Fibroblast of lung (primary cell): ENCODE measurements at regions not wholly inside any gene's neighbourhood (a gene's known extent, or its start where the extent isn't known, plus 50 kb on each side); places are given as distances from the start of the nearest gene placed in this dataset.

Experiments
- EZH2 ChIP-seq: IDR thresholded peaks from 2 replicates; pipeline ENCODE4 v1.5.1; 2012; ENCODE audit warnings: low read length, control low read depth, mild to moderate bottlenecking; ENCODE audit errors: missing control alignments
- TF ChIP-seq, protein P1 (sequence below), 2 donors: IDR thresholded peaks in 1 of 2; conservative IDR thresholded peaks in 1 of 2; 1 replicate in 1 of 2; 2 replicates in 1 of 2; pipeline ENCODE4 v1.5.1; 2011 to 2012; ENCODE audit warnings: low read length in 2 of 2, control low read depth in 1 of 2, inconsistent platforms in 1 of 2, low read depth in 1 of 2, mild to moderate bottlenecking in 1 of 2

DNA sequence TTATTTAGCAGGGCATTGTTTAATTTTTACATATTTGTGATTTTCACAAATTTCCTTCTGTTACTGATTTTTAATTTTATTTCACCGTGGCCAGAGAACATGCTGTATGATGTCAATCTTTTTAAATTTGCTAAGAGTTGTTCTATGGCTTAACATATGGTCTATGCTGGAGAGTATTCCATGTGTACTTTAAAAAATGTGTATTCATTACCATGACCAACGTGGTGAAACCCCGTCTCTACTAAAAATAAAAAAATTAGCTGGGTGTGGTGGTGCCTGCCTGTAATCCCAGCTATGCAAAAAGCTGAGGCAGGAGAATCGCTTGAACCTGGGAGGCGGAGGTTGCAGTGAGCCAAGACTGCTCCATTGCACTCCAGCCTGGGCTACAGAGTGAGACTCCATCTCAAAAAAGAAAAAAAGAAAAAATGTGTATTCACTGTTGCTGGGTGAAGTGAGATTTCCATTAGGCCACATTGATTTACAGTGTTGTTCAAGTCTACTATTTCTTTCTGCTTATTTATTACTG, 258.2 kb downstream of the EDEM1 start:
- TF ChIP-seq, protein P1, sequence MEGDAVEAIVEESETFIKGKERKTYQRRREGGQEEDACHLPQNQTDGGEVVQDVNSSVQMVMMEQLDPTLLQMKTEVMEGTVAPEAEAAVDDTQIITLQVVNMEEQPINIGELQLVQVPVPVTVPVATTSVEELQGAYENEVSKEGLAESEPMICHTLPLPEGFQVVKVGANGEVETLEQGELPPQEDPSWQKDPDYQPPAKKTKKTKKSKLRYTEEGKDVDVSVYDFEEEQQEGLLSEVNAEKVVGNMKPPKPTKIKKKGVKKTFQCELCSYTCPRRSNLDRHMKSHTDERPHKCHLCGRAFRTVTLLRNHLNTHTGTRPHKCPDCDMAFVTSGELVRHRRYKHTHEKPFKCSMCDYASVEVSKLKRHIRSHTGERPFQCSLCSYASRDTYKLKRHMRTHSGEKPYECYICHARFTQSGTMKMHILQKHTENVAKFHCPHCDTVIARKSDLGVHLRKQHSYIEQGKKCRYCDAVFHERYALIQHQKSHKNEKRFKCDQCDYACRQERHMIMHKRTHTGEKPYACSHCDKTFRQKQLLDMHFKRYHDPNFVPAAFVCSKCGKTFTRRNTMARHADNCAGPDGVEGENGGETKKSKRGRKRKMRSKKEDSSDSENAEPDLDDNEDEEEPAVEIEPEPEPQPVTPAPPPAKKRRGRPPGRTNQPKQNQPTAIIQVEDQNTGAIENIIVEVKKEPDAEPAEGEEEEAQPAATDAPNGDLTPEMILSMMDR (conservative IDR thresholded peaks at IDR 0.05 in 1 of 2, IDR thresholded peaks at IDR 0.05 in 1 of 2; ENCODE audit: low read depth in 1 of 2, low read length in 2 of 2): no peak
- no peak for TF ChIP-seq EZH2
